ENCODE measurements at regions not wholly inside any gene's neighbourhood (a gene's known extent, or its start where the extent isn't known, plus 50 kb on each side); places are given as distances from the start of the nearest gene placed in this dataset.
A peak's percentile ranks its signal among the peaks of the same experiment; 100 is the strongest.

DNA sequence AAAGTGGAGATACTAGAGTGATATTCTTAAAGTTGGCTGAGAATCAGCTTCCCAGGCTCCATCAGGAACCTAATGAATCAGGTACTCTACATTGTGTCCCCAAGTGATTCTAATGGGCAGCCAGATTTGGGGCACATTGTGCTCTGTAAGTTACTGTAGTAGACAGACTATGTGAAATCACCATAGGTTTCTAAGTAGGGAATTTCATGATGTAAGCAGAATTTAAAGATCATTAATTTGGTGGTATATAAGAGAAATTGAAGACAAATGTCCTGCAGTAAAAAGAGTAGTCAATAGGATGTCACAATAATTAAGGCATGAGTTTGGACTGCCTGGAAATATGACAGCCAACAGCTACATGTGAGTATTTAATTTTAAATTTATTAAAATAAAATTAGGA is 602.4 kb upstream of the ACVR2A start:
- DNase-seq (ENCODE audit: low read depth in 1 of 2, low spot score in 1 of 2), result no peak
- Histone ChIP-seq H3K9me3 (ENCODE audit: low read depth) (no peaks in the 10 kb centered on the region), H3K4me3 (no peak overlapping the region), H3K36me3 (no peaks in the 10 kb centered on the region), H3K4me1 (ENCODE audit: low read depth) (no peaks in the 10 kb centered on the region), H3K27ac (no peak overlapping the region), H3K27me3 (no peaks in the 10 kb centered on the region)
- TF ChIP-seq, protein P1, sequence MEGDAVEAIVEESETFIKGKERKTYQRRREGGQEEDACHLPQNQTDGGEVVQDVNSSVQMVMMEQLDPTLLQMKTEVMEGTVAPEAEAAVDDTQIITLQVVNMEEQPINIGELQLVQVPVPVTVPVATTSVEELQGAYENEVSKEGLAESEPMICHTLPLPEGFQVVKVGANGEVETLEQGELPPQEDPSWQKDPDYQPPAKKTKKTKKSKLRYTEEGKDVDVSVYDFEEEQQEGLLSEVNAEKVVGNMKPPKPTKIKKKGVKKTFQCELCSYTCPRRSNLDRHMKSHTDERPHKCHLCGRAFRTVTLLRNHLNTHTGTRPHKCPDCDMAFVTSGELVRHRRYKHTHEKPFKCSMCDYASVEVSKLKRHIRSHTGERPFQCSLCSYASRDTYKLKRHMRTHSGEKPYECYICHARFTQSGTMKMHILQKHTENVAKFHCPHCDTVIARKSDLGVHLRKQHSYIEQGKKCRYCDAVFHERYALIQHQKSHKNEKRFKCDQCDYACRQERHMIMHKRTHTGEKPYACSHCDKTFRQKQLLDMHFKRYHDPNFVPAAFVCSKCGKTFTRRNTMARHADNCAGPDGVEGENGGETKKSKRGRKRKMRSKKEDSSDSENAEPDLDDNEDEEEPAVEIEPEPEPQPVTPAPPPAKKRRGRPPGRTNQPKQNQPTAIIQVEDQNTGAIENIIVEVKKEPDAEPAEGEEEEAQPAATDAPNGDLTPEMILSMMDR (IDR thresholded peaks at IDR 0.05; ENCODE audit: low read depth, low read length), result no peak

DNA sequence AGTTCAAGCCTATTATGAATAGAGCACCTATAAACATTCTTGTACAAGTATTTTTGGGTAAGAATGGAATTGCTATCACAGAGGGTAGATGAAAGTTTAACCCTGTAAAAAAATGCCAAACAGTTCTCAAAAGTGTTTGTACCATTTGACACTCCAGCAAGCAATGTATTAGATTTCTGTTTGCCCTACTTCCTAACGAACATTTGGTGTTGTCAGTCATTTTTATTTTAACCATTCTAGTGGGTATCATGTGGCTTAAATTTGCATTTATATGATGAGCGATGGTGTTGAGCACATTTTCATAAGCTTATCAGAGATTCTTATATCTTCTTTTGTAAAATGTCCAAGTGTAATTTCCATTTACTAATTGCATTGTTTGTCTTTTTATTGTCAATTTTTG is 608.2 kb upstream of the ACVR2A start:
- no peak for DNase-seq (ENCODE audit: low read depth in 1 of 2, low spot score in 1 of 2)
- no peak overlapping the region for H3K4me3 ChIP-seq
- peaks cover 5% of the 10 kb centered on the region for H3K4me1 ChIP-seq (ENCODE audit: low read depth)
- TF ChIP-seq, protein P1 (IDR thresholded peaks at IDR 0.05; ENCODE audit: low read depth, low read length), result no peak
- no peaks in the 10 kb centered on the region for H3K36me3 ChIP-seq
- H3K27me3 ChIP-seq, result no peaks in the 10 kb centered on the region
- no peak overlapping the region for H3K27ac ChIP-seq
- H3K9me3 ChIP-seq (ENCODE audit: low read depth), result no peaks in the 10 kb centered on the region

DNA sequence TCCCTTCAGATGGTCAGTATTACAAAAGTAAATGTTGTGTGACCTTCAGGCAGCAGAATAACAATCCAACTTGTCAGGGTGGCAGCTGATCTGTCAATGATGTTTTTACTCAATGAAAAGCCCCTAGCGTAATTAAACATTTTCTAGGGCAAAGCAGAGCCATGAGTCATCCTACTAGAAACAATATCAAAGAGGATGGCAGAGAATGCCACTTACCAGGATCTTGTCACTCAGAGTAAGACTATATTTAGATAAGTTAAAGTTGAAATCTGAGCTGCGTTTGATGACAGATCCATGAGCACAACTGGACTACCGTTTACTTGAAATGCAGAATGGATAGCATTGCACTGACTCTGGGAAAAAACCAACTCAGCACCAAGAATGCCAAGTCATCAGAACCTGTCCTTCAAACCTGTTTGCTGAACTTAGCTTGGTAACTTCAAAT is 612.6 kb upstream of the ACVR2A start:
- peak in 1 of 2 donors; percentile 47 for DNase-seq (ENCODE audit: low read depth in 1 of 2, low spot score in 1 of 2)
- no peaks in the 10 kb centered on the region for H3K36me3 ChIP-seq
- TF ChIP-seq, protein P1 (IDR thresholded peaks at IDR 0.05; ENCODE audit: low read depth, low read length), result no peak
- no peak overlapping the region for H3K4me3 ChIP-seq
- no peaks in the 10 kb centered on the region for H3K9me3 ChIP-seq (ENCODE audit: low read depth)
- no peaks in the 10 kb centered on the region for H3K27me3 ChIP-seq
- no peak overlapping the region for H3K27ac ChIP-seq
- H3K4me1 ChIP-seq (ENCODE audit: low read depth), result peaks cover 5% of the 10 kb centered on the region

DNA sequence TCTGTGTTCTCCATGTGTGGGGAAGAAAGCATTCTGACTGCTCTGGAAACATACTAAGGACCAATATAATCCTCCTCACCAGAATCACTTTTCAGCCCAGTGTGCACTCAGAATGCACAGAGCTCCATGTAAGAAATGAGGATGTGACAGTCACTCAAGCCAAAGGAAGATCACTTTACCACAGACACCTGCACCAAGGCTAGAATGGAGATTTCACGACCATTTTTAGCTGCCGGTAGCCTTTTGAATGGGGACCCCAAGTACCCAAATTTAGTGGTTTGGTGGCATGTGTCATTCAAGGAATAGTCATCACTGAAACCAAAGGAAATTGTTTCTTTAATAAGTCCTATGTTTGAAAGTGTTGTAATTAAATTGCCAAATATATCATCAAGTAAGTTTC is 613.2 kb upstream of the ACVR2A start:
- DNase-seq (ENCODE audit: low read depth in 1 of 2, low spot score in 1 of 2), result no peak
- TF ChIP-seq, protein P1 (IDR thresholded peaks at IDR 0.05; ENCODE audit: low read depth, low read length), result no peak
- Histone ChIP-seq H3K36me3 (no peaks in the 10 kb centered on the region), H3K27ac (no peak overlapping the region), H3K9me3 (ENCODE audit: low read depth) (no peaks in the 10 kb centered on the region), H3K27me3 (no peaks in the 10 kb centered on the region), H3K4me1 (ENCODE audit: low read depth) (peaks cover 5% of the 10 kb centered on the region), H3K4me3 (no peak overlapping the region)

DNA sequence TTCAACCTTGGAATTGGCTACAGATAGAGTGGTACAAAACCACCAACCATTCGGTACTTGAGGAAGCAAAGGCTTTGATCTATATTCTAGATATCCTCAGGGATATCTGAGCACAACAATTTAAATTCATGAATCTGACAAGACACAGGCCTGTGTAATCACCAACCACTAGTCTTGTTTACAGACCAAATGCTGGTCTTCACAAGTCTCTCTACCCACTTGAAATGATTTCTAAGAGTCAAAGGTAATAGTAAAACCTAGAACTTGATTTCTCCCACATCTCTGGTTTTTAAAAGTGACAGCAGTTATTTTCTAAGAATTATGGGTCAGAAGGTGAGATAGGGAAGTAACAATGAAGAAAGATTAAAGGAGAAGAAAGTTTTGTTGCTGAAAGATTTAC is 613.7 kb upstream of the ACVR2A start:
- H3K9me3 ChIP-seq (ENCODE audit: low read depth), result no peaks in the 10 kb centered on the region
- no peaks in the 10 kb centered on the region for H3K36me3 ChIP-seq
- no peak overlapping the region for H3K4me3 ChIP-seq
- H3K27ac ChIP-seq, result no peak overlapping the region
- TF ChIP-seq, protein P1 (IDR thresholded peaks at IDR 0.05; ENCODE audit: low read depth, low read length), result no peak
- DNase-seq (ENCODE audit: low read depth in 1 of 2, low spot score in 1 of 2), result no peak
- H3K27me3 ChIP-seq, result no peaks in the 10 kb centered on the region
- peaks cover 5% of the 10 kb centered on the region for H3K4me1 ChIP-seq (ENCODE audit: low read depth)

DNA sequence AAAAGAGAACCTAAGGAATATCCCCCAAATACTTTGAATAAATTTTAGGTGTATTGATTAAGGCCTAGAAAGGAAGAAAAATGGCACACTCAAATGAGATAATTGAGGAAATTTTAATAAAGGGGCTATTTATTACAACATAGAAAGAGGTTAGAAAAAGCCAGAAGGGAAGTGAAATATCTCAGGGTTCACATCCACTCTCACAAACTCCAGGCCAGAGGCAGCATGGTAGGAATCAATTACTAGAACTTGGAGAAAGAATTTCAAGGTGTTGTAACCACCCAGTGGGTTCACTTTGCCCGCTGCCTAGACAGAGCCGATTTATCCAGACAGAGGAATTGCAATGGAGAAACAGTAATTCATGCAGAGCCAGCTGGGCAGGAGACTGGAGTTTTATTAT is 617.5 kb upstream of the ACVR2A start:
- DNase-seq (ENCODE audit: low read depth in 1 of 2, low spot score in 1 of 2), result no peak
- no peaks in the 10 kb centered on the region for H3K9me3 ChIP-seq (ENCODE audit: low read depth)
- TF ChIP-seq, protein P1 (IDR thresholded peaks at IDR 0.05; ENCODE audit: low read depth, low read length), result no peak
- H3K36me3 ChIP-seq, result no peaks in the 10 kb centered on the region
- H3K27me3 ChIP-seq, result no peaks in the 10 kb centered on the region
- no peaks in the 10 kb centered on the region for H3K4me1 ChIP-seq (ENCODE audit: low read depth)
- H3K27ac ChIP-seq, result no peak overlapping the region
- H3K4me3 ChIP-seq, result no peak overlapping the region
